Sigmoid colon (tissue), 6 donors: ENCODE measurements at regions not wholly inside any gene's neighbourhood (a gene's known extent, or its start where the extent isn't known, plus 50 kb on each side); places are given as distances from the start of the nearest gene placed in this dataset.

Source experiments
- DNase-seq: peaks from one replicate; pipeline ENCODE4 v3.0.0-alpha.2; 2019
- H3K27ac ChIP-seq, 4 donors: fragments of 200-600 bp; sonication (generic); one replicate each; pipeline ENCODE4 v1.5.1; 2016 to 2019; ENCODE audit warnings: mild to moderate bottlenecking in 1 of 4
- H3K27me3 ChIP-seq, 3 donors: fragments of 200-600 bp; sonication (generic); one replicate each; pipeline ENCODE4 v1.5.1; 2019; ENCODE audit warnings: mild to moderate bottlenecking in 1 of 3
- H3K36me3 ChIP-seq, 4 donors: fragments of 200-600 bp; sonication (generic); one replicate each; pipeline ENCODE4 v1.5.1; 2016 to 2019
- H3K4me1 ChIP-seq, 4 donors: fragments of 200-600 bp; sonication (generic); one replicate each; pipeline ENCODE4 v1.5.1; 2017 to 2019
- H3K4me3 ChIP-seq, 4 donors: fragments of 200-600 bp; sonication (generic); one replicate each; pipeline ENCODE4 v1.5.1; 2017 to 2019; ENCODE audit warnings: mild to moderate bottlenecking in 2 of 4, moderate library complexity in 1 of 4
- H3K9me3 ChIP-seq, 4 donors: fragments of 200-600 bp in 3 of 4; sonication (generic) in 3 of 4; one replicate each; pipeline versions ENCODE4 v1.5.1 to v1.6.1; 2013 to 2019
- EP300 ChIP-seq, 4 donors: sonication (generic); formaldehyde crosslinking; IDR thresholded peaks; one replicate each; pipeline ENCODE4 v1.6.1; 2017; ENCODE audit warnings: antibody characterized with exemption in 4 of 4
- POLR2A ChIP-seq, 2 donors: fragments of 450-650 bp; IDR thresholded peaks; one replicate each; pipeline ENCODE4 v1.6.1; 2016; ENCODE audit warnings: antibody characterized with exemption in 2 of 2, mild to moderate bottlenecking in 2 of 2, moderate library complexity in 2 of 2
- POLR2AphosphoS5 ChIP-seq, 4 donors: sonication (generic); formaldehyde crosslinking; IDR thresholded peaks; one replicate each; pipeline ENCODE4 v1.6.1; 2017; ENCODE audit warnings: antibody characterized with exemption in 4 of 4
- WGBS, 2 donors: extraction: QIAGEN DNeasy Blood & Tissue Kit; methylation state at CpG; one replicate each; pipeline ENCODE4 v1.1.7; 2013; 5-methylcytosine and 5-hydroxymethylcytosine counted together
- intact Hi-C: fragments of 100-400 bp; cut with DNase I; formaldehyde crosslinking; loops from one replicate; pipeline ENCODE4 v1.15.1; 2023
- TF ChIP-seq, protein P1 (sequence below), 4 experiments: fragments of 450-650 bp in 3 of 4; fragments of 200-600 bp in 1 of 4; IDR thresholded peaks; one replicate each; pipeline ENCODE4 v1.5.1; 2016 to 2019; ENCODE audit warnings: antibody characterized with exemption in 4 of 4, mild to moderate bottlenecking in 3 of 4, moderate library complexity in 2 of 4
- donor health status: healthy with polysubstance abuse.
- donor health status: healthy.

DNA sequence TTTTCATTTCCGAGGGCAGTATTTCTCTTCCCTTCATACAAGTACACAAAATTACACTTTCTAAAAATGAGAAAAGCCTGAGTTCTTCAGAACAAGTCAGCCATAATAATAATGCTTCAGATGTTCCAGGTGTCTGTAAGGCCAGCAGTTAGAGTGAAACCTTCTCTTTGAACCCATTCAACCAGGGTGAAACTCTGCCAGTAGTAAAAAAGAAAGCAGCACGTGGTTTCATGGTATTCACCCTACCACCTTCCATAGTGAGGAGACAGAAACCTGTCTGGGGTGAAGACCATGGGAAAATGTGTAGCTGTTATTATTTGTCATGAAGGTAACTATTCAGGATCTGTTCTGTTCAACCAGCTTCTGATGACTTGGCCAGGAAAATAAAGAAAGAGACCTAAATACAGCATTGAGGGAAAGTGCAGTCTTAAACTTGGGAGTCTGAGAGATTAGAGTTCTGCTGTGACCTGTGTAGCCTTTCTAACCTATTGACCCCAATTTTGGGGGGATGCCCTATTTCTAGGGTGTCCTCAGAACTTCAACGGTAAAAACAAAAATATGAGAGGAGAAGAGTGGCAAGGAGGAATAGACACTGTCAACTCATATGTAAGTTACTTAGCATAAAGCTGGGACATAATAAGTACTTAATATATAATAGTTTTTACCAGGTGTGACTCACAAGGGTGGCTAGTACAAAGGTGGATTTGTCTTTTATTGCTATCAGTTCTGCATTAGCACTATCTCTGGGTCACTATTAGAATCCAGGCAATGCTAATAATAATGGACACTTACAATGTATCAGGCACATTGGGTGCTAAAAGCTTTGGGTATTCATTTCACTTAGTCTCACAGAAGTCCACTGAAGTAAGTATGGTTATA is 70.0 kb upstream of the TNFSF4 start:
- WGBS, 2 donors = 79% methylated on average over 3 of the region's 3 CpGs
- no peak overlapping the region for H3K27ac ChIP-seq
- TF ChIP-seq POLR2A (IDR thresholded peaks at IDR 0.05) (no peak), POLR2AphosphoS5 (IDR thresholded peaks at IDR 0.05) (no peak)
- DNase-seq = no peak
- no peaks in the 10 kb centered on the region for H3K4me1 ChIP-seq
- H3K9me3 ChIP-seq = no peaks in the 10 kb centered on the region
- intact Hi-C loops = no loop called here
- H3K27me3 ChIP-seq = no peaks in the 10 kb centered on the region
- no peak overlapping the region for H3K4me3 ChIP-seq
- no peaks in the 10 kb centered on the region for H3K36me3 ChIP-seq

GRCh38 chr1:173280899-173281660 is 73.9 kb upstream of the TNFSF4 start:
- H3K36me3 ChIP-seq = no peaks in the 10 kb centered on the region
- H3K27ac ChIP-seq = no peak overlapping the region
- WGBS, 2 donors = 89 to 91% methylated on average over 7 of the region's 7 CpGs
- no peaks in the 10 kb centered on the region for H3K27me3 ChIP-seq
- intact Hi-C loops = no loop called here
- H3K4me1 ChIP-seq = no peaks in the 10 kb centered on the region
- DNase-seq = no peak
- no peak overlapping the region for H3K4me3 ChIP-seq
- H3K9me3 ChIP-seq = no peaks in the 10 kb centered on the region
- no peak for TF ChIP-seq EP300 (IDR thresholded peaks at IDR 0.05)
- no peak for TF ChIP-seq POLR2AphosphoS5 (IDR thresholded peaks at IDR 0.05)
- TF ChIP-seq, protein P1, sequence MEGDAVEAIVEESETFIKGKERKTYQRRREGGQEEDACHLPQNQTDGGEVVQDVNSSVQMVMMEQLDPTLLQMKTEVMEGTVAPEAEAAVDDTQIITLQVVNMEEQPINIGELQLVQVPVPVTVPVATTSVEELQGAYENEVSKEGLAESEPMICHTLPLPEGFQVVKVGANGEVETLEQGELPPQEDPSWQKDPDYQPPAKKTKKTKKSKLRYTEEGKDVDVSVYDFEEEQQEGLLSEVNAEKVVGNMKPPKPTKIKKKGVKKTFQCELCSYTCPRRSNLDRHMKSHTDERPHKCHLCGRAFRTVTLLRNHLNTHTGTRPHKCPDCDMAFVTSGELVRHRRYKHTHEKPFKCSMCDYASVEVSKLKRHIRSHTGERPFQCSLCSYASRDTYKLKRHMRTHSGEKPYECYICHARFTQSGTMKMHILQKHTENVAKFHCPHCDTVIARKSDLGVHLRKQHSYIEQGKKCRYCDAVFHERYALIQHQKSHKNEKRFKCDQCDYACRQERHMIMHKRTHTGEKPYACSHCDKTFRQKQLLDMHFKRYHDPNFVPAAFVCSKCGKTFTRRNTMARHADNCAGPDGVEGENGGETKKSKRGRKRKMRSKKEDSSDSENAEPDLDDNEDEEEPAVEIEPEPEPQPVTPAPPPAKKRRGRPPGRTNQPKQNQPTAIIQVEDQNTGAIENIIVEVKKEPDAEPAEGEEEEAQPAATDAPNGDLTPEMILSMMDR (IDR thresholded peaks at IDR 0.05) = no peak
- no peak for TF ChIP-seq POLR2A (IDR thresholded peaks at IDR 0.05)

DNA sequence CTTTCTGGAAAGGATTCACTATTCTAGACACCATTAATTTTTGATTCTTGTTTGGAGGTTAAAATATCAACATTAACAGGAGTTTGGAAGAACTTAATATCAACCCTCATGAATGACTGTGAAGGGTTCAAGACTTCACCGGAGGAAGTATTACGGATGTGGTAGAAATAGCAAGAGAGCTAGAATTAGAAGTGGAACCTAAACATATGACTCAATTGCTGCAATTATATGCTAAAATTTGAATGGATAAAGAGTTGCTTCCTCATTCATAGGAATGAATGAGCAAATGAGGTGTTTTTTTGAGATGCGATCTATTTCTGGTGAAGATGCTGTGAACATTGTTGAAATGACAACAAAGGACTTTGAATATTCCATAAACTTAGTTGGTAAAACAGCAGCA is 77.9 kb upstream of the TNFSF4 start:
- H3K36me3 ChIP-seq = no peaks in the 10 kb centered on the region

GRCh38 chr1:173287785-173288184 is 80.7 kb upstream of the TNFSF4 start:
- H3K4me3 ChIP-seq = no peak overlapping the region
- intact Hi-C loops = no loop called here
- no peak for DNase-seq
- H3K36me3 ChIP-seq = no peaks in the 10 kb centered on the region
- WGBS, 2 donors = 74 to 84% methylated on average over 1 of the region's 1 CpG
- H3K4me1 ChIP-seq = no peaks in the 10 kb centered on the region
- H3K27me3 ChIP-seq = no peaks in the 10 kb centered on the region
- no peaks in the 10 kb centered on the region for H3K9me3 ChIP-seq
- no peak overlapping the region for H3K27ac ChIP-seq
- no peak for TF ChIP-seq POLR2AphosphoS5 (IDR thresholded peaks at IDR 0.05)
- TF ChIP-seq, protein P1 (IDR thresholded peaks at IDR 0.05) = no peak
- TF ChIP-seq POLR2A (IDR thresholded peaks at IDR 0.05) = no peak
- no peak for TF ChIP-seq EP300 (IDR thresholded peaks at IDR 0.05)

More for the DNA sequence above, 77.9 kb upstream of the TNFSF4 start:
- Histone ChIP-seq H3K4me3 (no peak overlapping the region), H3K9me3 (no peaks in the 10 kb centered on the region), H3K27me3 (no peaks in the 10 kb centered on the region), H3K27ac (no peak overlapping the region), H3K4me1 (no peaks in the 10 kb centered on the region)
- intact Hi-C loops = no loop called here
- TF ChIP-seq POLR2AphosphoS5 (IDR thresholded peaks at IDR 0.05) = no peak
- TF ChIP-seq EP300 (IDR thresholded peaks at IDR 0.05) = no peak
- TF ChIP-seq POLR2A (IDR thresholded peaks at IDR 0.05) = no peak
- TF ChIP-seq, protein P1 (IDR thresholded peaks at IDR 0.05) = no peak
- no peak for DNase-seq
- WGBS, 2 donors = 86 to 93% methylated on average over 3 of the region's 3 CpGs

GRCh38 chr1:173293756-173294155 is 86.6 kb upstream of the TNFSF4 start:
- Histone ChIP-seq H3K9me3 (no peaks in the 10 kb centered on the region), H3K4me3 (no peak overlapping the region), H3K27me3 (no peaks in the 10 kb centered on the region), H3K27ac (no peak overlapping the region), H3K4me1 (peaks cover 0 to 29% (median 14%) of the 10 kb centered on the region in 4 donors), H3K36me3 (no peaks in the 10 kb centered on the region)
- DNase-seq = no peak
- intact Hi-C loops = no loop called here
- WGBS, 2 donors = 94 to 96% methylated on average over 1 of the region's 1 CpG
- TF ChIP-seq POLR2A (IDR thresholded peaks at IDR 0.05) (no peak), POLR2AphosphoS5 (IDR thresholded peaks at IDR 0.05) (no peak), EP300 (IDR thresholded peaks at IDR 0.05) (no peak)
- TF ChIP-seq, protein P1 (IDR thresholded peaks at IDR 0.05) = no peak
